NCI-H1048 (cell line): ENCODE measurements at regions not wholly inside any gene's neighbourhood (a gene's known extent, or its start where the extent isn't known, plus 50 kb on each side); places are given as distances from the start of the nearest gene placed in this dataset.

Experiments used
- DNase-seq: peaks from one replicate; lab custom pipeline; 2025; lab: John Stamatoyannopoulos, UW

- no peak for DNase-seq
Measured at GRCh38 chr4:178577933-178578332, 1135.7 kb upstream of the AGA start.

- DNase-seq, result no peak
Measured at GRCh38 chr4:178595500-178596138, 1153.4 kb upstream of the AGA start.

- no peak for DNase-seq
Measured at GRCh38 chr4:178598672-178599071, 1156.4 kb upstream of the AGA start.

- no peak for DNase-seq
Measured at GRCh38 chr4:178599521-178599920, 1157.3 kb upstream of the AGA start.

GRCh38 chr4:178602833-178603232 is 1160.6 kb upstream of the AGA start:
- DNase-seq, result no peak

GRCh38 chr4:178611062-178611461 is 1168.8 kb upstream of the AGA start:
- DNase-seq, result no peak

- no peak for DNase-seq
Measured at GRCh38 chr4:178612733-178613132, 1170.5 kb upstream of the AGA start.

GRCh38 chr4:178632415-178632814 is 1190.2 kb upstream of the AGA start:
- peak; percentile 48 for DNase-seq

GRCh38 chr4:178633263-178633662 is 1191.0 kb upstream of the AGA start:
- DNase-seq, result no peak

- no peak for DNase-seq
Measured at GRCh38 chr4:178664621-178665020, 1222.4 kb upstream of the AGA start.

- DNase-seq, result no peak
Measured at GRCh38 chr4:178665916-178666315, 1223.7 kb upstream of the AGA start.

GRCh38 chr4:178671766-178672165 is 1229.5 kb upstream of the AGA start:
- DNase-seq, result no peak

GRCh38 chr4:178672512-178672911 is 1230.3 kb upstream of the AGA start:
- DNase-seq, result no peak

GRCh38 chr4:178681871-178682270 is 1239.6 kb upstream of the AGA start:
- DNase-seq, result no peak

GRCh38 chr4:178689926-178690325 is 1247.7 kb upstream of the AGA start:
- DNase-seq, result no peak

- DNase-seq, result no peak
Measured at GRCh38 chr4:178693816-178694215, 1251.6 kb upstream of the AGA start.

GRCh38 chr4:178696515-178696914 is 1254.3 kb upstream of the AGA start:
- DNase-seq, result no peak

- no peak for DNase-seq
Measured at GRCh38 chr4:178712486-178712885, 1270.2 kb upstream of the AGA start.

- no peak for DNase-seq
Measured at GRCh38 chr4:178738026-178738425, 1295.8 kb upstream of the AGA start.

- DNase-seq, result no peak
Measured at GRCh38 chr4:178745203-178745602, 1303.0 kb upstream of the AGA start.

GRCh38 chr4:178752954-178753525 is 1310.8 kb upstream of the AGA start:
- no peak for DNase-seq

- DNase-seq, result no peak
Measured at GRCh38 chr4:178778496-178778895, 1336.3 kb upstream of the AGA start.

GRCh38 chr4:178781779-178782178 is 1339.5 kb upstream of the AGA start:
- DNase-seq, result no peak

- DNase-seq, result no peak
Measured at GRCh38 chr4:178784491-178784890, 1342.3 kb upstream of the AGA start.
